Natural killer cell (primary cell): ENCODE measurements at regions not wholly inside any gene's neighbourhood (a gene's known extent, or its start where the extent isn't known, plus 50 kb on each side); places are given as distances from the start of the nearest gene placed in this dataset.

ENCODE experiments used
- ATAC-seq, 3 donors: fragments of 150-1000 bp in 2 of 3; fragments of 200-7000 bp in 1 of 3; cut with Tn5 transposase; 1 replicate in 1 of 3; 2 replicates in 2 of 3; pipeline ENCODE4 v1.10.0; 2021; ENCODE audit warnings: mild to moderate bottlenecking in 2 of 3, moderate library complexity in 2 of 3
- DNase-seq, 2 donors: peaks; one replicate each; pipeline versions ENCODE4 v3.0.0 to v3.0.0-alpha.2; 2013 to 2021; ENCODE audit warnings: mixed read lengths in 1 of 2
- H3K27ac ChIP-seq: one replicate; pipeline ENCODE4 v1.5.1; 2013; ENCODE audit warnings: mild to moderate bottlenecking, low read length
- H3K27me3 ChIP-seq: one replicate; pipeline ENCODE4 v1.6.1; 2013; ENCODE audit warnings: low read length; ENCODE audit not compliant: control insufficient read depth, insufficient read depth
- H3K36me3 ChIP-seq: one replicate; pipeline ENCODE4 v1.6.1; 2013; ENCODE audit warnings: low read length; ENCODE audit not compliant: control insufficient read depth, insufficient read depth
- H3K4me1 ChIP-seq: one replicate; pipeline ENCODE4 v1.6.1; 2013; ENCODE audit warnings: low read length; ENCODE audit not compliant: control insufficient read depth, insufficient read depth
- H3K4me3 ChIP-seq: one replicate; pipeline ENCODE4 v1.5.1; 2013; ENCODE audit warnings: low read length
- H3K9me3 ChIP-seq: one replicate; pipeline ENCODE4 v1.6.1; 2013; ENCODE audit warnings: low read length; ENCODE audit not compliant: control insufficient read depth, insufficient read depth
- H3K27ac Mint-ChIP-seq, 2 donors: one replicate each; pipeline ENCODE4 v1.8.0; 2022; ENCODE audit warnings: mild to moderate bottlenecking in 2 of 2, mixed read lengths in 2 of 2, moderate library complexity in 1 of 2
- H3K27me3 Mint-ChIP-seq, 2 donors: one replicate each; pipeline ENCODE4 v1.8.0; 2022; ENCODE audit warnings: low read depth in 2 of 2, mixed read lengths in 2 of 2
- H3K36me3 Mint-ChIP-seq: one replicate; pipeline ENCODE4 v1.8.0; 2022; ENCODE audit warnings: mixed read lengths
- H3K4me1 Mint-ChIP-seq, 2 donors: one replicate each; pipeline ENCODE4 v1.8.0; 2022; ENCODE audit warnings: mixed read lengths in 2 of 2
- H3K4me3 Mint-ChIP-seq: one replicate; pipeline ENCODE4 v1.8.0; 2022; ENCODE audit warnings: mild to moderate bottlenecking, moderate library complexity, mixed read lengths
- H3K9me3 Mint-ChIP-seq, 2 donors: one replicate each; pipeline ENCODE4 v1.8.0; 2022; ENCODE audit warnings: mixed read lengths in 2 of 2
- CTCF ChIP-seq: fragments of 200-600 bp; IDR thresholded peaks from one replicate; pipeline ENCODE4 v1.8.0; 2022; ENCODE audit warnings: antibody characterized with exemption
- WGBS: methylation state at CpG from one replicate; pipeline ENCODE4 v1.1.7; 2013; ENCODE audit warnings: missing lambda C conversion rate; ENCODE audit not compliant: insufficient coverage; 5-methylcytosine and 5-hydroxymethylcytosine counted together
- intact Hi-C: fragments of 100-400 bp; cut with micrococcal nuclease; formaldehyde crosslinking; loops from one replicate; pipeline ENCODE4 v1.14.2; 2022

GRCh38 chr17:79168486-79169055 lies 93.9 kb downstream of the ENGASE start:
- no peaks in the 10 kb centered on the region for H3K9me3 Mint-ChIP-seq
- Histone ChIP-seq H3K36me3 (no peaks in the 10 kb centered on the region), H3K4me3 (no peak overlapping the region), H3K9me3 (no peaks in the 10 kb centered on the region), H3K27me3 (no peaks in the 10 kb centered on the region), H3K27ac (no peak overlapping the region), H3K4me1 (no peaks in the 10 kb centered on the region)
- H3K36me3 Mint-ChIP-seq, result no peaks in the 10 kb centered on the region
- no peak for TF ChIP-seq CTCF
- no peak overlapping the region for H3K4me3 Mint-ChIP-seq
- WGBS, result 93% methylated on average over 20 of the region's 20 CpGs
- ATAC-seq, result no peak
- no peak overlapping the region for H3K27ac Mint-ChIP-seq
- H3K27me3 Mint-ChIP-seq, result no peaks in the 10 kb centered on the region
- H3K4me1 Mint-ChIP-seq, result no peaks in the 10 kb centered on the region
- DNase-seq, result no peak
- intact Hi-C loops, result no loop called here

GRCh38 chr17:79167486-79167885 lies 92.9 kb downstream of the ENGASE start:
- Histone ChIP-seq H3K27me3 (no peaks in the 10 kb centered on the region), H3K9me3 (no peaks in the 10 kb centered on the region), H3K27ac (no peak overlapping the region), H3K36me3 (no peaks in the 10 kb centered on the region), H3K4me1 (no peaks in the 10 kb centered on the region), H3K4me3 (no peak overlapping the region)
- H3K27me3 Mint-ChIP-seq, result no peaks in the 10 kb centered on the region
- H3K36me3 Mint-ChIP-seq, result no peaks in the 10 kb centered on the region
- WGBS, result 90% methylated on average over 14 of the region's 14 CpGs
- H3K9me3 Mint-ChIP-seq, result no peaks in the 10 kb centered on the region
- H3K27ac Mint-ChIP-seq, result no peak overlapping the region
- ATAC-seq (no peak), DNase-seq (no peak)
- H3K4me3 Mint-ChIP-seq, result no peak overlapping the region
- intact Hi-C loops, result no loop called here
- TF ChIP-seq CTCF, result no peak
- no peaks in the 10 kb centered on the region for H3K4me1 Mint-ChIP-seq

GRCh38 chr17:79165756-79166473 lies 91.3 kb downstream of the ENGASE start:
- WGBS, result 84% methylated on average over 21 of the region's 24 CpGs
- Histone ChIP-seq H3K36me3 (no peaks in the 10 kb centered on the region), H3K9me3 (no peaks in the 10 kb centered on the region), H3K27me3 (no peaks in the 10 kb centered on the region), H3K4me3 (no peak overlapping the region), H3K27ac (no peak overlapping the region), H3K4me1 (no peaks in the 10 kb centered on the region)
- Mint-ChIP-seq H3K27ac (no peak overlapping the region), H3K9me3 (no peaks in the 10 kb centered on the region), H3K4me1 (peaks cover 0 to 8% of the 10 kb centered on the region in 2 donors), H3K36me3 (no peaks in the 10 kb centered on the region), H3K4me3 (no peak overlapping the region), H3K27me3 (no peaks in the 10 kb centered on the region)
- DNase-seq, result no peak
- intact Hi-C loops, result no loop called here
- TF ChIP-seq CTCF, result no peak
- ATAC-seq, result no peak
